Esophagus squamous epithelium (tissue), 4 donors: ENCODE measurements at regions not wholly inside any gene's neighbourhood (a gene's known extent, or its start where the extent isn't known, plus 50 kb on each side); places are given as distances from the start of the nearest gene placed in this dataset.

Source experiments
- POLR2A ChIP-seq, 4 donors: fragments of 450-650 bp; IDR thresholded peaks; one replicate each; pipeline ENCODE4 v1.6.1; 2017; ENCODE audit warnings: antibody characterized with exemption in 4 of 4, mild to moderate bottlenecking in 4 of 4, moderate library complexity in 3 of 4
- TF ChIP-seq, protein P1 (sequence below), 6 experiments: fragments of 450-650 bp in 4 of 6; fragments of 200-600 bp in 2 of 6; sonication (generic) in 2 of 6; IDR thresholded peaks; one replicate each; pipeline ENCODE4 v1.5.1; 2016 to 2019; ENCODE audit warnings: antibody characterized with exemption in 6 of 6, mild to moderate bottlenecking in 4 of 6, moderate library complexity in 4 of 6

DNA sequence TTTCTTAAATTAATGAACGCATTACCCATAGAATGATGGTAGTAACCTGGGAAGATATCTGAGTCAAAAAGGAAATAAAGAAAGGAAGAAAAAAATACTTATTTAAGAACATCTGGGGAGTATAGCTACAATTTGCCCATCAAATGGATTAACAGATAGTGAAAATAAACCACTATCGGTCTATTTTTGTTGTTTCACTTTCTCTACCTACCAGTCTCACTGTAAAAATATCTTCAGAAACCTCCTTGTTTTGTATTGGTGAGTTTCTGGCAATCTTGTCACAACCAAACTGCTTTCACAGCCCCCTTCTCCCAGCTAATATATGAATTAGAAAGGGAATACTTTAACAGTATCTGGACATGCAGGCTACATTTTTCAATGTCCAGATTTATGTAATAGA lies 783.5 kb downstream of the STPG2 start:
- TF ChIP-seq, protein P1, sequence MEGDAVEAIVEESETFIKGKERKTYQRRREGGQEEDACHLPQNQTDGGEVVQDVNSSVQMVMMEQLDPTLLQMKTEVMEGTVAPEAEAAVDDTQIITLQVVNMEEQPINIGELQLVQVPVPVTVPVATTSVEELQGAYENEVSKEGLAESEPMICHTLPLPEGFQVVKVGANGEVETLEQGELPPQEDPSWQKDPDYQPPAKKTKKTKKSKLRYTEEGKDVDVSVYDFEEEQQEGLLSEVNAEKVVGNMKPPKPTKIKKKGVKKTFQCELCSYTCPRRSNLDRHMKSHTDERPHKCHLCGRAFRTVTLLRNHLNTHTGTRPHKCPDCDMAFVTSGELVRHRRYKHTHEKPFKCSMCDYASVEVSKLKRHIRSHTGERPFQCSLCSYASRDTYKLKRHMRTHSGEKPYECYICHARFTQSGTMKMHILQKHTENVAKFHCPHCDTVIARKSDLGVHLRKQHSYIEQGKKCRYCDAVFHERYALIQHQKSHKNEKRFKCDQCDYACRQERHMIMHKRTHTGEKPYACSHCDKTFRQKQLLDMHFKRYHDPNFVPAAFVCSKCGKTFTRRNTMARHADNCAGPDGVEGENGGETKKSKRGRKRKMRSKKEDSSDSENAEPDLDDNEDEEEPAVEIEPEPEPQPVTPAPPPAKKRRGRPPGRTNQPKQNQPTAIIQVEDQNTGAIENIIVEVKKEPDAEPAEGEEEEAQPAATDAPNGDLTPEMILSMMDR (IDR thresholded peaks at IDR 0.05), result no peak
- TF ChIP-seq POLR2A (IDR thresholded peaks at IDR 0.05), result no peak
